ENCODE measurements at regions not wholly inside any gene's neighbourhood (a gene's known extent, or its start where the extent isn't known, plus 50 kb on each side); places are given as distances from the start of the nearest gene placed in this dataset.
"Not testable (repeated sequence)": the region's sequence is repeated elsewhere in the genome, so short reads cannot be mapped to it uniquely, and the experiment has no call there.

- TF ChIP-seq ZNF341 (tag by site-specific recombination; IDR thresholded peaks at IDR 0.05; ENCODE audit: low read depth) = no peak
- TF ChIP-seq, protein P1, sequence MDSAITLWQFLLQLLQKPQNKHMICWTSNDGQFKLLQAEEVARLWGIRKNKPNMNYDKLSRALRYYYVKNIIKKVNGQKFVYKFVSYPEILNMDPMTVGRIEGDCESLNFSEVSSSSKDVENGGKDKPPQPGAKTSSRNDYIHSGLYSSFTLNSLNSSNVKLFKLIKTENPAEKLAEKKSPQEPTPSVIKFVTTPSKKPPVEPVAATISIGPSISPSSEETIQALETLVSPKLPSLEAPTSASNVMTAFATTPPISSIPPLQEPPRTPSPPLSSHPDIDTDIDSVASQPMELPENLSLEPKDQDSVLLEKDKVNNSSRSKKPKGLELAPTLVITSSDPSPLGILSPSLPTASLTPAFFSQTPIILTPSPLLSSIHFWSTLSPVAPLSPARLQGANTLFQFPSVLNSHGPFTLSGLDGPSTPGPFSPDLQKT (IDR thresholded peaks at IDR 0.05; ENCODE audit: borderline replicate concordance, low read depth, low read length) = no peak
- TF ChIP-seq ZNF561 (tag by site-specific recombination; IDR thresholded peaks at IDR 0.05; ENCODE audit: borderline replicate concordance) = no peak
- no peak for TF ChIP-seq KLF7 (tag by site-specific recombination; IDR thresholded peaks at IDR 0.05; ENCODE audit: borderline replicate concordance)
- no peak for TF ChIP-seq HIC1 (tag by site-specific recombination; IDR thresholded peaks at IDR 0.05)
- TF ChIP-seq ZNF785 (tag by site-specific recombination; IDR thresholded peaks at IDR 0.05) = no peak
- TF ChIP-seq ZNF600 (tag by site-specific recombination; IDR thresholded peaks at IDR 0.05) = no peak
- no peak for TF ChIP-seq ZNF843 (tag by site-specific recombination; IDR thresholded peaks at IDR 0.05)
- no peak for TF ChIP-seq ZNF585B (tag by site-specific recombination; IDR thresholded peaks at IDR 0.05)
- TF ChIP-seq SP3 (tag by site-specific recombination; IDR thresholded peaks at IDR 0.05) = no peak
- TF ChIP-seq ZNF768 (tag by site-specific recombination; IDR thresholded peaks at IDR 0.05) = no peak
- TF ChIP-seq GLIS1 (tag by site-specific recombination; IDR thresholded peaks at IDR 0.05) = no peak
- TF ChIP-seq ZSCAN16 (tag by site-specific recombination; IDR thresholded peaks at IDR 0.05) = no peak
- no peak for TF ChIP-seq ZNF223 (tag by site-specific recombination; IDR thresholded peaks at IDR 0.05)
- TF ChIP-seq ZNF571 (tag by site-specific recombination; IDR thresholded peaks at IDR 0.05) = no peak
- no peak for TF ChIP-seq KLF9 (tag by site-specific recombination; IDR thresholded peaks at IDR 0.05; ENCODE audit: low read depth)
- no peak for TF ChIP-seq ZNF23 (tag by site-specific recombination; IDR thresholded peaks at IDR 0.05; ENCODE audit: borderline replicate concordance)
- no peaks in the 10 kb centered on the region for H3K36me3 ChIP-seq (ENCODE audit: control insufficient read depth in 2 of 2, insufficient read depth in 1 of 2, low read length in 2 of 2)
- no peak overlapping the region for H3K4me3 ChIP-seq (ENCODE audit: low read depth, low read length)
- peaks cover 2% of the 10 kb centered on the region; the same call in 1 of the 2 replicates for H3K4me1 ChIP-seq (ENCODE audit: control insufficient read depth, insufficient read depth, low read length)
- H3K9me3 ChIP-seq (ENCODE audit: control insufficient read depth, insufficient read depth, low read depth, low read length) = no peaks in the 10 kb centered on the region
- ChIA-PET POLR2A (no interaction called here), CTCF (no interaction called here)
- H3K27ac ChIP-seq (ENCODE audit: extremely low read depth, low read depth, low read length) = no peak overlapping the region
Measured at GRCh38 chr10:113499806-113500205, 53.0 kb upstream of the HABP2 start.

GRCh38 chr10:113501031-113501430 lies 51.8 kb upstream of the HABP2 start:
- CTCF ChIA-PET = interaction anchor here (0.7 kb wide), 1 partner anchor 285 kb away, joined by 3 read pairs; no protein-coding TSS in a partner anchor
- H3K36me3 ChIP-seq (ENCODE audit: control insufficient read depth in 2 of 2, insufficient read depth in 1 of 2, low read length in 2 of 2); POLR2A ChIA-PET: not testable (repeated sequence)

More at GRCh38 chr10:113501031-113501430, 51.8 kb upstream of the HABP2 start:
- H3K4me1 ChIP-seq (ENCODE audit: control insufficient read depth, insufficient read depth, low read length); H3K27ac ChIP-seq (ENCODE audit: extremely low read depth, low read depth, low read length); H3K4me3 ChIP-seq (ENCODE audit: low read depth, low read length); H3K9me3 ChIP-seq (ENCODE audit: control insufficient read depth, insufficient read depth, low read depth, low read length): not testable (repeated sequence)

Data from HEK293 (cell line).